WI38 (cell line): ENCODE measurements at regions not wholly inside any gene's neighbourhood (a gene's known extent, or its start where the extent isn't known, plus 50 kb on each side); places are given as distances from the start of the nearest gene placed in this dataset.

Experiments used
- H3K4me3 ChIP-seq: 2 replicates; pipeline ENCODE4 v1.5.1; 2011; ENCODE audit warnings: low read depth, mild to moderate bottlenecking, control low read depth, low read length
- CTCF ChIP-seq: IDR thresholded peaks from 2 replicates; pipeline ENCODE4 v1.5.1; 2012; ENCODE audit warnings: low read depth, mild to moderate bottlenecking, control low read depth, low read length

- no peak for TF ChIP-seq CTCF
- no peak overlapping the region for H3K4me3 ChIP-seq
Observed at GRCh38 chr11:120021978-120022377, 115.9 kb downstream of the TRIM29 start.

DNA sequence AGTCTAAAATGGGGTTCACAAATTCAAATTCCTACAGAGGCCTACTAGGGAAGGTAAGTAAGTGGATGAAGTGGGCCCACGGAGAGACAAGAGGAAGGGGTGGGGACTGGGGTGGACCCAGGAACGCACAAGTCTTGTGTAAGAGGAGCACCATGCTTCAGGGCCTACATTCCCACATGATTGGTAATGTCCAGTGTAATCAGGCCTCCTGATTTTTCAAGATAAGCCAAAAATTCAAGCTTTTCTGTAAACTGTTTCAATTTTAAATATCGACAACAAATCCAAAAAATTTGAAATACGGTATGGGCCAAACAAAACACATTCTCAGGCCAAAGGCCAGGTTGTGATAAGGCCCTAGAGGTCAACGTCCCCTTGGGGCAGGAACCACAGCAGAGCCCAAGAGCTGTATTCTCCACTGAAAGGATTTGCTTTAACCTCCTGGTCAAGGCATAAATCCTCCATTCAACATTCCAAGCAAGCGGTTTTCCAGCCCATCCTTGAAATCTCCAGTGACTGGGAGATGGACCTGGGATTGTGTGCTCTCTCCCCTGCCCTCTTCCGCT, 116.4 kb downstream of the TRIM29 start:
- no peak for TF ChIP-seq CTCF
- no peak overlapping the region for H3K4me3 ChIP-seq

GRCh38 chr11:120020981-120021380, 116.9 kb downstream of the TRIM29 start:
- no peak overlapping the region for H3K4me3 ChIP-seq
- TF ChIP-seq CTCF = no peak

GRCh38 chr11:120020486-120020885, 117.4 kb downstream of the TRIM29 start:
- no peak overlapping the region for H3K4me3 ChIP-seq
- no peak for TF ChIP-seq CTCF

DNA sequence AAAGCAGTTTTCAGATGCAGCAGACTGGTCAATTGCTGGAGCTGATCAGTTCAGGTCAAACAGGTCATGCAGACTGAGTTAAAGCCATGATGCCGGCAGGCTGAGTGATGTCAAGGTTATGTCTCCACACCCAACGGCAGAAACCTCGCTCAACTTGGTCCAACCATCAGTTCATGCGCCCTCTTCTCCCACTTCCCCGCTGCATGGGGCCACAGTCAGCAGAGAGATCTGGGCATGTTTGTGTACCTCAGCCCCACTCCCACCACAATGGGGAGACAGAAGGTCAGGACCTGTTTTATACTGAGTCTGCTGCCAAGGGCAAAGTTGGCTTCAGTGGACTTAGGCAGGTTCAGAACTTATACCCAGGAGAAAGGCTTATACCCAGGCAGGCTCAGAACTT, 118.7 kb downstream of the TRIM29 start:
- no peak overlapping the region for H3K4me3 ChIP-seq
- TF ChIP-seq CTCF = no peak

DNA sequence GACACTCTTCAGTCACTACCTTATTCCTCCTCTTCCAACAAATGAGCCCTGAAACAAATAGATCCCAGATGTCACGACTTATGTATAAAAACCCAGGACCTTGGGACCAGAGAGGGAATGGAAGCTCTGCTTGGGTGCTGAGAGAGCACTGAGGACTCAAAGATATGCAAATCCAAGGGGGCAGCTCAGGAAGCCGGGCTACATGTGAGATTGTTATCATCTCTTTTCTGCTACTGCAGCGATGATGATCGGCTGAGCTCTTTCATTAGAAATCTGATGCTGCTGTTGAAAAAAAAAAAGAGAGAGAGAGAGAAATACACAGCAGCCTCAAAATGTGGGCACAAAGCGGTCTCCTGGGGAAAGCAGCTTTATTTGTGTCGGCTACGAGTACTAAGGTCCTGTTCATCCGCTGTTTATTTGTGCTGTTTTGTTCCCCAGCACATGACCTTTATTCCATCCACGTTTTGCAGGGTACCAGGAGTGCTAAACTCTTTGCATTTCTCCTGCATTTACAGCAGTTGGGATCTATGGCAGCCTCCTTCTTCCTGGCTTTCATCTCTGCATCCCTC, 120.2 kb downstream of the TRIM29 start:
- no peak for TF ChIP-seq CTCF
- no peak overlapping the region for H3K4me3 ChIP-seq

DNA sequence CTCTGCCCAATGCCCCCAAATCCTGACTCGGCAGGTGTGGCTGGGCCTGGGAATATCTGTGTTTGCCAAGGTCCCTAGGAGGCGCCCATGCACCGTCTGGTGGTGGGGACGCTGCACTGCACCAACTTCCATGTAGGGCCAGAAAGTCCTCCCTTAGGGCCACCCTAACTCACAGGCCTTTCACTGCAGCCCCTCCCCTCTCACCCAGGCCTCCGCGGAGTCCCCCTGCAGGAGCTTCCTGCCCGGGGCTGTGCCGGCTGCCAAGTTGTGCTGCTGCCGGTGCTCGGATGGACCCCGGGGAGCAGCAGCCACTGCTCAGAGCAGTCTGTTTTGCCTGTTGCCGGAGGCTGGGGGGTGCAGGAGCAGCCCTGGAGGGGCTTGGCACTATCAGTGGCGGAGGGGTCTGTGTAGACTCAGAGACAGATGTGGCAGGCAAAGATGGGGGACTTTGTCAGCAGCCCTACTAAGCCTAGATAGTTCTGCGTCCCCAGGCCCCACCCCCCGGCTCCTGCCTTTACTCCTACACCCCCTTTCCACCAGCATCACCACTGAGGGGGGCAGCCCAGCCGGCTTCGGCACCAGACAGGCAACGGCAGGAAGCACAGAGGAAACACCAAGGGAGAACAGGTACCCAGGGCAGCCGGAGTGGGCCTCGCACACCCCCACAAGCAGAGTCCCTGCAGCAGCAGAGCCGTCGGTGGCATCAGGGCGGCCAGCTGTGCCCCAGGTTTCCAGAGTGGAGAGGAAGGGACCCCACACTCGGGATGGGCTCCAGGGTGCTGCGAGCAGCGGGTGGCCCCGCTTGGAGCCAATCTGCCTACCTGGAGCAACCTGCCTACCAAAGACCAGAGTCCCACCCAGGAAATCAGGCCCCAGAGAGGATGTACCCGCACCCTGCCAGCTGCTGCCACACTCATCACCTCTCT, 124.3 kb downstream of the TRIM29 start:
- no peak overlapping the region for H3K4me3 ChIP-seq
- TF ChIP-seq CTCF = peak; percentile 44
